T47D (cell line): ENCODE measurements at regions not wholly inside any gene's neighbourhood (a gene's known extent, or its start where the extent isn't known, plus 50 kb on each side); places are given as distances from the start of the nearest gene placed in this dataset.

Experiments
- DNase-seq, 2 experiments: peaks; one replicate each; pipeline versions ENCODE4 v3.0.0 to v3.0.0-alpha.2; 2011 to 2012; ENCODE audit warnings: low read depth in 1 of 2, low spot score in 1 of 2
- JUND ChIP-seq: IDR thresholded peaks from 2 replicates; pipeline ENCODE4 v1.6.1; 2012; ENCODE audit warnings: low read depth
- in situ Hi-C: cut with HindIII; loops from 2 replicates; pipeline ENCODE4 v1.10.0; 2016; ENCODE audit warnings: low sequenced_read_pairs, low pct_unique_long_range_greater_than_20kb

DNA sequence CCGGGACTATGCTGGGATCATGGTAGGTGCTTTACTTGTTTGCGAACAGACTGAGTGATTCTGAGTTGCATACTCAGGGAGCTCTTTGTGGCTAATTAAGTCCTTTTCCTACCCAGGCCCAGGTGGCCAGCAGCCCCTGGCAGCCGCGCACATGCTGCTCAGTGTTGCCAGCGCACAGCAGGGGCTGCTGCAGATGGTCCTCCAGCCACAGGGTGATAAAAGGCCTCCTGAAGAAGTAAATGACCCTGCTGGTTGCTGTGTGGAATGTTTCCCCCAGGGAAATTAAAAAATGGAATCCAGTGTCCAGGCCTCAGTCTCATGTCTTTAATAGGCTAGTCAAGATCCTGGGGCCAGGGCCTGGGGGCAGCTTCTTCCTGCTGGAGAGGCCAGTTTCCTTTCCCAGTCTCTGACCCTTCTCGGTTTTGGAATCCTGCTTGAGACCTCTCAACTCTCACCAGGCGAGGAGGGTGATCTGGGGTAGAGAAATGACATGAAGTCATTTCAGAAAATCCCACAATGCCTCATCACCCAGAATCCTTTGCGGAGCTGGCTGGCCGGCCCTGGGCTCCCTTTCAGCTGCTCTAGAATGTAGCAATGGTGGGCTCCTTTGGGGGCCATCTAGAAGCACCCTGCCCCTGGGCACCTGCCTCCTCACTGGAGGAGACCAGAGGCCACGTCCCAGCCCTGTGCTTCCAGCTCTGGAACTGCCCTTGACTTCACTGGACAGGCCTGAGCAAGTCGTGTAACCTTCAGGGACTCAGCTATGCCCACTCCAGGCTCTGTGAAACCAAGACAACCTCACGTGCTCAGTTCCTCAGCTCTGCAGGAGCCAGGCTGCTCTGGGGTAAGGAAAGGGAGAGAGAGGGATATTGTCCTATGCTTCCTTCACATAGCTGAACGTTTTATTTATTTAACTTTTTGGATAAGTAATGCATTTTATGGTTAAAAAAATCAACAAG, 131.4 kb downstream of the MRPS6 start:
- in situ Hi-C loops = no loop called here
- no peak for DNase-seq
- no peak for TF ChIP-seq JUND

- no peak for DNase-seq
- in situ Hi-C loops = no loop called here
Observed at GRCh38 chr21:34205811-34206571, 132.6 kb downstream of the MRPS6 start.

DNA sequence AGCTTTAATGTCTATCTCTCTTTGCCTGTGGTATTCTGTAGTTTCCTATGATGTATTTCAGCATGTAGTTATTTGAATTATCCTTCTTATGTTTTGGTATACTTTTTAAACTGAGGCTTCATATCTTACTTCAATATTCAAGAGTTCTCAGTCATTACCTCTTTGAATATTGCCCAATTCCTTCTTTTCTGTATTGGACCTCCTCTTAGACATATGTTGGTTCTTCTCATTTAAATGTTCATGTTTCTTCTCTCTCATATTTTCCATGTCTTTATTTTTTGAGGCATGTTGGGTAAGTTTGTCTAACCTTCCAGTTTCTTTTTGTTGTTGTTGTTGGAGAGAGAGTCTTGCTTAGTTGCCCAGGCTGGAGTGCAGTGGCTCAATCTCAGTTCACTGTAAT, 140.6 kb downstream of the MRPS6 start:
- TF ChIP-seq JUND = no peak
- in situ Hi-C loops = no loop called here
- DNase-seq = no peak

More at GRCh38 chr21:34205811-34206571, 132.6 kb downstream of the MRPS6 start:
- TF ChIP-seq JUND = no peak

GRCh38 chr21:34215501-34215900, 142.1 kb downstream of the MRPS6 start:
- TF ChIP-seq JUND = no peak
- no peak for DNase-seq
- in situ Hi-C loops = no loop called here

DNA sequence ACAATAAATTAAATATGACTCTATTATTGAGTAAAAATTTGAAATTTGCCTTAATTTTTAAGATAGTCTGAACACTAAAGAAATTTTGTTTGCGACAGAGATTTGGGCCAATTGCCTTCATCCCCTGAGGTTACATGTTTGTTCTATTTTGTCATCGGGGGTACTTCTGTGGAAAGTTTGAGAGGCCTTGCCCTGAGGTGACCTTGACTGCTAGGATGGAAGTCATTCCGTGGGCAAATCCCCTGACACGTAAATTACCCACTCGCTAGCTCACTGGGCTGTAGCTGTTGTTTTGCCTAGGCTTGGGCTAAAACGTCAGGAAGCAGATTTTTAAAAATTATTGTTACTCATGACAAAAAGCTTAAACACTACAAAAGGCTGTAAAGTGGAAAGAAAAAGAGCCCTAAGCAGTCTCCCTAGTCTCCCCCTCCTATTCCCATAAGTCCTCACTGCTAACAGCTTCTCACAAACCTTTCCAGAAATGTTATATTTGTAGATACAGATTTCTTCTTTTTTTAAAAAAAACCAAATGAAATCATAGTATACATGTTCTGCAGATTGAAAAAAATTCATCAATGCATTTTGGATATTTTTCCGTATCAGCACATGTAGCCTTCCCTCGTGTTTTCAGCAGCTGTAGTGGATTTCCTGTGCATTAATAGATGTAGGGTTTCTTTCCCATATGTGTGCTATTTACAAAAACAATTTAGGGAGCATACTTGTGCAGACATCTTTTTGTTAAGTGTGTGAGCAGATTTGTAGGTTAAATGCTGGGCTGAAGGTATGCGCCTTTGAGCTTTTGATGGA, 142.7 kb downstream of the MRPS6 start:
- DNase-seq = no peak
- in situ Hi-C loops = no loop called here
- no peak for TF ChIP-seq JUND

GRCh38 chr21:34216718-34217032, 143.3 kb downstream of the MRPS6 start:
- no peak for TF ChIP-seq JUND
- in situ Hi-C loops = no loop called here

DNA sequence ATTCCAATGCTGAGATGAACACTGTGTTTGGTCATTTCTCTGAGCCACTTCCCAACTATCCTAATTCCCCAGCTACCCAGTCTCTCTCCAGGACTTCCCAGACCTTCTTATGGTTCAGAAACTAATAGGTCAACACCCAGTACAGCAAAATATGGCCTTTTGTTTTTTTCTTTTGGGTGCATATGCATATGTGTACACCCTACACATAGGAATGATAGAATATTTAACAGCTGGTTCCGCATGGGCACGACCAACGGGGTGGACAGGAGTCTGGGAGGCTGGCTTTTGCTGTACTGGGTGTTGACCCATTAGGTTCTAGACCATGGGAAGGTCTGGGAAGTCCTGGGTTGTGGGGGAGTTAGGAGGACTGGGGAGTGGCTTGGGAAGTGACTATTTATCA, 143.9 kb downstream of the MRPS6 start:
- in situ Hi-C loops = no loop called here
- no peak for TF ChIP-seq JUND
- no peak for DNase-seq

More at GRCh38 chr21:34216718-34217032, 143.3 kb downstream of the MRPS6 start:
- no peak for DNase-seq

DNA sequence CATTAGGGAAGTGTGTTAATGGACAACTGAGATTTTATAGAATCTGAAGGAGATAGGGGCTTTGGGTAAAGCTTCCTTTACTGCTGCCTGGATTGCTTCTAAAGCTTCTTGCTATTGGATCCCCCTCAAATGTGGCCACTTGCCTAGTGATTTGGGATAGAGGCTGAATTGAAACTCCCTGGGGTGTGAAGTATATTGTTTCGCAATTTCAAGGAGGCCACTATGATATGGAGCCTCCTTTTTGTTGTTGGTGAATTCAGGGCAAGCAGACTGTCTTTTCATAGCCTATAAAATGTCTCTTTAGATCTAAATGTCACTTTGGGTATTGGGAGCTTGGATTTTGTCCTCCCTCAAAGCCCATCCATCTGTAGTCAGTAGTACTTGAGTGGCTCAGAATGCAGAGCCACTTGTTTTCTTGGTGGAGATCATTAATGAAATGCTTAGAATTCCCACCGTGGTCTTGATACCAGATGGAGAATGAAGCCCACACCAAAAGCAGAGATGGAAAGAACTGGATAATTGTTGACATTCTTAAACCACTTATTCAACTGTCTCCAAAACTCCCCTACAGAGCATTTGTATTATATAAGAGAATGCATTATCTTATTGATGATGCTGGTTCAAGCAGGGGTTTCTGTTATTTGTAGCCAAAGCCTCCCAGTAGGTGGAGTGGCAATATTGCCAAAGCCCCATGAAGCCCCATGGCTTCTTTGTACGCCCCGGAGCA, 144.3 kb upstream of the KCNE2 start:
- DNase-seq = no peak
- in situ Hi-C loops = no loop called here
- no peak for TF ChIP-seq JUND

- DNase-seq = no peak
- TF ChIP-seq JUND = no peak
Observed at GRCh38 chr21:34220556-34221195, 143.1 kb upstream of the KCNE2 start.

DNA sequence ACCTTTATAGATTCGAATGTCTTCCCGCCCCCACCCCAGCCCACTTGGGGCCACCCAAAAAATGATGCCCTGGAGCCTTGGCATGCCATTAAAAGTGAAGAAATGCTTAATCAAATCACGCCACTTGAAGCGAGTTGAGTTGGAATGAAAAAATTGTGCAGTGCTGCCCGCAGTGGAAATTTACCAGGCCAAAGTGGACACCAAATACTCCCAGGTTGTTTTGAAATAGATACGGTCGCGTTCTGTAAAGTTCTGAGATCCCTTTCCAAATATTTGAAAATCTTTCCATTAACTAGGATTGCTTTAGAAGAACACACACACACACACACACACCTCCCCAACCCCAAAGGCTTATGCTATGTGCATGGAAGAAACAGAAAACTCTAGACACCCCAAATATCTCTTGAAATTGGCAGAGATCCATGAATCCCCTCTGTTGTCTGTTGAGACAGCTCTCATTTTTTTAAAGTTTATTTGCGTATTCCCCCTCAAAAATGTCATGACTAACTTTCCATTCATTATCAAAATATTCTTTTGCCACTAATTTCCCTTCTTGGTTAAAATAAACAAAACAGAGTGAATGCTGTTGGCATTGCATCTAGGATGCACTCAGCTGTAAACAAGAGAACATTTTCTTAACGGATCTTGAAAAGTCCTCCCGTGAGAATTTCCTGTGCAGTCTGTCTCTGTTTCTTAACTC, 142.3 kb upstream of the KCNE2 start:
- no peak for TF ChIP-seq JUND
- in situ Hi-C loops = no loop called here
- no peak for DNase-seq

More at GRCh38 chr21:34220556-34221195, 143.1 kb upstream of the KCNE2 start:
- in situ Hi-C loops = no loop called here

GRCh38 chr21:34222031-34222335, 141.8 kb upstream of the KCNE2 start:
- TF ChIP-seq JUND = no peak
- in situ Hi-C loops = no loop called here
- no peak for DNase-seq
